NCI-H146 treated with DMSO at 0.1 percent for 48 hours (cell line): ENCODE measurements at regions not wholly inside any gene's neighbourhood (a gene's known extent, or its start where the extent isn't known, plus 50 kb on each side); places are given as distances from the start of the nearest gene placed in this dataset.

ENCODE experiments used
- DNase-seq: peaks from one replicate; lab custom pipeline; 2025; ENCODE audit not compliant: unreplicated experiment; lab: John Stamatoyannopoulos, UW

GRCh38 chr7:16235147-16236114, 185.9 kb downstream of the CRPPA start:
- DNase-seq: no peak

- no peak for DNase-seq
Observed at GRCh38 chr7:16234493-16235146, 186.7 kb downstream of the CRPPA start.

- no peak for DNase-seq
Observed at GRCh38 chr7:16233517-16233916, 187.8 kb downstream of the CRPPA start.

GRCh38 chr7:16232273-16232672, 189.1 kb downstream of the CRPPA start:
- DNase-seq: no peak

- DNase-seq: no peak
Observed at GRCh38 chr7:16223963-16224707, 197.2 kb downstream of the CRPPA start.

- DNase-seq: no peak
Observed at GRCh38 chr7:16212610-16213009, 208.7 kb downstream of the CRPPA start.

- DNase-seq: no peak
Observed at GRCh38 chr7:16212032-16212431, 209.3 kb downstream of the CRPPA start.

- DNase-seq: no peak
Observed at GRCh38 chr7:16211402-16211925, 209.9 kb downstream of the CRPPA start.

- no peak for DNase-seq
Observed at GRCh38 chr7:16210171-16210570, 211.2 kb downstream of the CRPPA start.

- no peak for DNase-seq
Observed at GRCh38 chr7:16207321-16207720, 214.0 kb downstream of the CRPPA start.

- no peak for DNase-seq
Observed at GRCh38 chr7:16205466-16205865, 215.9 kb downstream of the CRPPA start.

GRCh38 chr7:16204953-16205352, 216.4 kb downstream of the CRPPA start:
- DNase-seq: no peak

GRCh38 chr7:16203065-16203464, 218.3 kb downstream of the CRPPA start:
- DNase-seq: no peak

GRCh38 chr7:16202303-16202702, 219.0 kb downstream of the CRPPA start:
- DNase-seq: no peak

GRCh38 chr7:16200591-16200990, 220.7 kb downstream of the CRPPA start:
- no peak for DNase-seq

- DNase-seq: no peak
Observed at GRCh38 chr7:16193631-16194030, 227.7 kb downstream of the CRPPA start.

- no peak for DNase-seq
Observed at GRCh38 chr7:16189026-16189715, 232.2 kb downstream of the CRPPA start.

GRCh38 chr7:16187131-16187530, 234.2 kb downstream of the CRPPA start:
- no peak for DNase-seq

- DNase-seq: no peak
Observed at GRCh38 chr7:16178585-16178984, 242.8 kb downstream of the CRPPA start.

GRCh38 chr7:16178092-16178491, 243.2 kb downstream of the CRPPA start:
- no peak for DNase-seq

GRCh38 chr7:16174253-16174652, 247.1 kb downstream of the CRPPA start:
- no peak for DNase-seq
